Neural progenitor cell (in vitro differentiated cells): ENCODE measurements at regions not wholly inside any gene's neighbourhood (a gene's known extent, or its start where the extent isn't known, plus 50 kb on each side); places are given as distances from the start of the nearest gene placed in this dataset.

Experiments
- DNase-seq: peaks from one replicate; pipeline ENCODE4 v3.0.0-alpha.2; 2016; ENCODE audit warnings: low spot score
- H2AFZ ChIP-seq: fragments of 200-600 bp; sonication (generic); replicated peaks from 2 replicates; pipeline ENCODE4 v1.6.1; 2016; ENCODE audit warnings: antibody characterized with exemption
- H3F3A ChIP-seq: fragments of 200-600 bp; sonication (generic); 2 replicates; pipeline ENCODE4 v1.6.1; 2016; ENCODE audit warnings: antibody characterized with exemption, low read depth
- H3K27ac ChIP-seq: fragments of 200-600 bp; sonication (generic); 2 replicates; pipeline ENCODE4 v1.5.1; 2016; ENCODE audit warnings: mild to moderate bottlenecking
- H3K27me3 ChIP-seq: fragments of 200-600 bp; sonication (generic); 2 replicates; pipeline ENCODE4 v1.6.1; 2016; ENCODE audit warnings: mild to moderate bottlenecking, moderate library complexity
- H3K36me3 ChIP-seq: fragments of 200-600 bp; sonication (generic); 2 replicates; pipeline ENCODE4 v1.5.1; 2016
- H3K4me1 ChIP-seq: fragments of 200-600 bp; sonication (generic); 2 replicates; pipeline ENCODE4 v1.6.1; 2016; ENCODE audit warnings: mixed run types
- H3K4me2 ChIP-seq: fragments of 200-600 bp; sonication (generic); 2 replicates; pipeline ENCODE4 v1.6.1; 2016
- H3K4me3 ChIP-seq: fragments of 200-600 bp; sonication (generic); 2 replicates; pipeline ENCODE4 v1.5.1; 2016
- H3K79me2 ChIP-seq: fragments of 200-600 bp; sonication (generic); 2 replicates; pipeline ENCODE4 v1.6.1; 2016; ENCODE audit warnings: low read depth
- H3K9ac ChIP-seq: fragments of 200-600 bp; sonication (generic); 2 replicates; pipeline ENCODE4 v1.6.1; 2016
- H3K9me3 ChIP-seq: fragments of 200-600 bp; sonication (generic); 2 replicates; pipeline ENCODE4 v1.5.1; 2016; ENCODE audit warnings: low read depth
- H4K20me1 ChIP-seq: fragments of 200-600 bp; sonication (generic); 2 replicates; pipeline ENCODE4 v1.6.1; 2016; ENCODE audit warnings: low read depth
- H3K27ac Mint-ChIP-seq: 3 replicates; pipeline ENCODE4 v1.8.0; 2021; ENCODE audit warnings: mixed read lengths
- H3K27me3 Mint-ChIP-seq: 2 replicates; pipeline ENCODE4 v1.8.0; 2022; ENCODE audit warnings: low read depth, mild to moderate bottlenecking, inconsistent platforms, moderate library complexity, mixed read lengths; ENCODE audit not compliant: insufficient read depth
- H3K36me3 Mint-ChIP-seq: 3 replicates; pipeline ENCODE4 v1.8.0; 2021; ENCODE audit warnings: mixed read lengths
- H3K4me1 Mint-ChIP-seq: 3 replicates; pipeline ENCODE4 v1.8.0; 2021; ENCODE audit warnings: mixed read lengths
- H3K4me3 Mint-ChIP-seq: 3 replicates; pipeline ENCODE4 v1.8.0; 2021; ENCODE audit warnings: mild to moderate bottlenecking, moderate library complexity, mixed read lengths
- H3K9me3 Mint-ChIP-seq: 3 replicates; pipeline ENCODE4 v1.8.0; 2020; ENCODE audit warnings: mixed read lengths
- EZH2 ChIP-seq: fragments of 200-600 bp; sonication (generic); IDR thresholded peaks from 2 replicates; pipeline ENCODE4 v1.6.1; 2017; ENCODE audit warnings: antibody characterized with exemption, mild to moderate bottlenecking, moderate library complexity
- EZH2phosphoT487 ChIP-seq: fragments of 200-600 bp; sonication (generic); IDR thresholded peaks from 2 replicates; pipeline ENCODE4 v1.6.1; 2017; ENCODE audit warnings: antibody characterized with exemption
- TF ChIP-seq, protein P1 (sequence below): fragments of 200-600 bp; sonication (generic); IDR thresholded peaks from 2 replicates; pipeline ENCODE4 v1.5.1; 2017; ENCODE audit warnings: antibody characterized with exemption, mild to moderate bottlenecking

DNA sequence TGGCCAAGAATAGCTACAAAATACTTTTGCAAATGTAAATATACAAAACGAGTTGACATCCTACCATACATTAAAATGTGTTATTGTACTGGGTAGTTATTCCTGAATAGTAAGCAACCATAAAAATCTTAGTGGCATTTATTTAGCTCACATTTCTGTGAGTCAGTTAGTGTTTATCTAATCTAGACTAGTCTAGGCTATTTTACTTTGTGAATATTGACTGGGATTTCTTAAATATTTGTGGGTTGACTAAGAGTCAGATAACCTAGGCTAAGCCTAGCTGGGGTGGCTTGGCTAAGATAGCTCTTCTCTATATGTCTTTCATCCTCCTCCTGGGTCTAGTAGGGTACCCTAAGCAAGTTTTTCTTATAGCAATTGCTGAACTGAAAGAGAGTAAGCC, 543.8 kb upstream of the DIAPH2 start:
- Histone ChIP-seq H4K20me1 (no peaks in the 10 kb centered on the region), H3K79me2 (no peaks in the 10 kb centered on the region), H3K27ac (no peak overlapping the region), H3F3A (no peaks in the 10 kb centered on the region), H3K27me3 (no peaks in the 10 kb centered on the region), H3K9me3 (no peaks in the 10 kb centered on the region), H3K4me1 (no peaks in the 10 kb centered on the region), H3K4me2 (no peak overlapping the region), H2AFZ (no peak overlapping the region), H3K9ac (no peak overlapping the region), H3K4me3 (no peak overlapping the region), H3K36me3 (no peaks in the 10 kb centered on the region)
- no peak overlapping the region for H3K27ac Mint-ChIP-seq
- no peak overlapping the region for H3K4me3 Mint-ChIP-seq
- TF ChIP-seq EZH2phosphoT487 (no peak), EZH2 (no peak)
- no peaks in the 10 kb centered on the region for H3K9me3 Mint-ChIP-seq
- peaks cover 3% of the 10 kb centered on the region for H3K27me3 Mint-ChIP-seq
- DNase-seq: no peak
- H3K4me1 Mint-ChIP-seq: no peaks in the 10 kb centered on the region
- H3K36me3 Mint-ChIP-seq: no peaks in the 10 kb centered on the region

DNA sequence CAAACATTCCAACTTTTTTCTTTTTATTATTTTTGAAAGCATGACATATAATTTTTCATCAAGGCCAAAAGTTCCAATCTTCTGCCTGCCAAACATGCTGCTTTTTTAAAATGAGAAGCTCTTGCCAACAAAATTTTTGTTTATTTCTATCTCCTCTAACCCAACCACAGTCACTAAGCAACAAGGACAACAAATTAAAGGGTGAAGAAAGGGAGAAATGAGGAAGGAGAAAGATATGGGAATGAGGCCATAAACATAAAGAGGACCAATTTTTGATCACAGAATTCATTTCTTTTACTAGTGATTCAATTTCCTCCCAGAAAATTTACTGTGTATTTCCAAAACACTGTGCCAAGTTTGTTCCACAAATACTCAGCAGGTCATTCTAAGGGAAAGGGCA, 537.0 kb upstream of the DIAPH2 start:
- no peaks in the 10 kb centered on the region for H3K36me3 ChIP-seq
- Mint-ChIP-seq H3K4me3 (no peak overlapping the region), H3K4me1 (no peaks in the 10 kb centered on the region), H3K27ac (no peak overlapping the region), H3K27me3 (no peaks in the 10 kb centered on the region), H3K9me3 (no peaks in the 10 kb centered on the region), H3K36me3 (no peaks in the 10 kb centered on the region)
- H3K9me3 ChIP-seq: no peaks in the 10 kb centered on the region
- no peak for DNase-seq
- H3K79me2 ChIP-seq: no peaks in the 10 kb centered on the region
- no peaks in the 10 kb centered on the region for H3K4me1 ChIP-seq
- H2AFZ ChIP-seq: no peak overlapping the region
- H3K9ac ChIP-seq: no peak overlapping the region
- no peaks in the 10 kb centered on the region for H4K20me1 ChIP-seq
- no peak overlapping the region for H3K4me2 ChIP-seq
- no peaks in the 10 kb centered on the region for H3K27me3 ChIP-seq
- H3K4me3 ChIP-seq: no peak overlapping the region
- no peaks in the 10 kb centered on the region for H3F3A ChIP-seq
- no peak for TF ChIP-seq EZH2phosphoT487
- TF ChIP-seq, protein P1, sequence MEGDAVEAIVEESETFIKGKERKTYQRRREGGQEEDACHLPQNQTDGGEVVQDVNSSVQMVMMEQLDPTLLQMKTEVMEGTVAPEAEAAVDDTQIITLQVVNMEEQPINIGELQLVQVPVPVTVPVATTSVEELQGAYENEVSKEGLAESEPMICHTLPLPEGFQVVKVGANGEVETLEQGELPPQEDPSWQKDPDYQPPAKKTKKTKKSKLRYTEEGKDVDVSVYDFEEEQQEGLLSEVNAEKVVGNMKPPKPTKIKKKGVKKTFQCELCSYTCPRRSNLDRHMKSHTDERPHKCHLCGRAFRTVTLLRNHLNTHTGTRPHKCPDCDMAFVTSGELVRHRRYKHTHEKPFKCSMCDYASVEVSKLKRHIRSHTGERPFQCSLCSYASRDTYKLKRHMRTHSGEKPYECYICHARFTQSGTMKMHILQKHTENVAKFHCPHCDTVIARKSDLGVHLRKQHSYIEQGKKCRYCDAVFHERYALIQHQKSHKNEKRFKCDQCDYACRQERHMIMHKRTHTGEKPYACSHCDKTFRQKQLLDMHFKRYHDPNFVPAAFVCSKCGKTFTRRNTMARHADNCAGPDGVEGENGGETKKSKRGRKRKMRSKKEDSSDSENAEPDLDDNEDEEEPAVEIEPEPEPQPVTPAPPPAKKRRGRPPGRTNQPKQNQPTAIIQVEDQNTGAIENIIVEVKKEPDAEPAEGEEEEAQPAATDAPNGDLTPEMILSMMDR: no peak
- TF ChIP-seq EZH2: no peak
- H3K27ac ChIP-seq: no peak overlapping the region

DNA sequence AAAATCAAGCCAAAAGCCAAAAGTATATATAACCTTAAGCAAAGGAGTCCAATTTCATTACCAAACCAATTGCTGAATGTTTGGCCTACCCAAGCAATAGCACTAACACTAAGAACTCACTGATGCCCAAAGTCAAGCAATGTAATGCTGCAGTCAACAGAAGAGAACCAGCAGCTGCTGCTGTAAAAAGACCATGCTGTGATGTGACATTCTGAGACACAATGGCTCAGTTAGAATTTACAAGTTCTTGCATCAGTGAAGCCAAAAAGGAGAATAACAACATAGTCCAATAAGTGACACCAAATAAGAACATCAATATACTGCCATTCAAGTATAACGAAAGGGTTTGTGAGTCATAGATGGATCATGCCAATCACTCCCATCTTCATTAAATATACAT, 514.0 kb upstream of the DIAPH2 start:
- Mint-ChIP-seq H3K4me1 (peaks cover 8% of the 10 kb centered on the region), H3K27ac (no peak overlapping the region), H3K4me3 (no peak overlapping the region), H3K9me3 (peaks cover 2% of the 10 kb centered on the region), H3K27me3 (peaks cover 4% of the 10 kb centered on the region), H3K36me3 (no peaks in the 10 kb centered on the region)
- Histone ChIP-seq H3K27me3 (no peaks in the 10 kb centered on the region), H3K4me1 (no peaks in the 10 kb centered on the region), H3K9me3 (no peaks in the 10 kb centered on the region), H3F3A (no peaks in the 10 kb centered on the region), H2AFZ (no peak overlapping the region), H3K79me2 (no peaks in the 10 kb centered on the region), H3K4me2 (no peak overlapping the region), H4K20me1 (no peaks in the 10 kb centered on the region), H3K4me3 (no peak overlapping the region), H3K27ac (no peak overlapping the region), H3K9ac (no peak overlapping the region), H3K36me3 (no peaks in the 10 kb centered on the region)
- TF ChIP-seq, protein P1: no peak
- TF ChIP-seq EZH2 (no peak), EZH2phosphoT487 (no peak)
- DNase-seq: no peak

DNA sequence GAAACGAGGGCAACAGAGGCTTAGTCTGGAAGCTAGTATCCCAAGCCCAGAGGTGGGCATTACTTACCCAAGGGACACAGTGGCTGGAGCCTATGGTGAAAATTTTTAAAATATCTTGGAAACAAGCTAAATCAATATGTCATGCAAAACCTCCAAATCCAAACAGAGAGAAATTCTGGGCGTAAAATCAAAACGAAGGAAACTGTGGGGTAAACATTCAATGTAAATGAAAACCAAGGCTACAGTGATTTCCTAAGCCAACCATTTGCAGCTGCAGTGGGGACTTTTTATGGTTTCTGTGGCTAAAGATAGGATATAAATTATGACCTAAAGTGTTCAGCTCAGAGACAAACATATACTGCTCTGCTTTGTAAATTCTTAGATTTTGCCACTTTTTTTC, 507.7 kb upstream of the DIAPH2 start:
- no peak overlapping the region for H3K27ac ChIP-seq
- no peaks in the 10 kb centered on the region for H3K79me2 ChIP-seq
- H4K20me1 ChIP-seq: no peaks in the 10 kb centered on the region
- H3K36me3 Mint-ChIP-seq: no peaks in the 10 kb centered on the region
- no peak for DNase-seq
- H3K4me1 Mint-ChIP-seq: peaks cover 11% of the 10 kb centered on the region
- no peak overlapping the region for H3K4me2 ChIP-seq
- H3K9ac ChIP-seq: no peak overlapping the region
- H3K27me3 Mint-ChIP-seq: peaks cover 7% of the 10 kb centered on the region
- TF ChIP-seq EZH2 (no peak), EZH2phosphoT487 (no peak)
- TF ChIP-seq, protein P1: no peak
- no peak overlapping the region for H3K4me3 ChIP-seq
- H3F3A ChIP-seq: no peaks in the 10 kb centered on the region
- H2AFZ ChIP-seq: no peak overlapping the region
- no peak overlapping the region for H3K27ac Mint-ChIP-seq
- H3K4me3 Mint-ChIP-seq: no peak overlapping the region
- no peaks in the 10 kb centered on the region for H3K9me3 ChIP-seq
- no peaks in the 10 kb centered on the region for H3K36me3 ChIP-seq
- H3K27me3 ChIP-seq: no peaks in the 10 kb centered on the region
- H3K9me3 Mint-ChIP-seq: peaks cover 2% of the 10 kb centered on the region
- H3K4me1 ChIP-seq: peaks cover 3% of the 10 kb centered on the region
